GM21367 (cell line): ENCODE measurements at regions not wholly inside any gene's neighbourhood (a gene's known extent, or its start where the extent isn't known, plus 50 kb on each side); places are given as distances from the start of the nearest gene placed in this dataset.
"Not testable (repeated sequence)": the region's sequence is repeated elsewhere in the genome, so short reads cannot be mapped to it uniquely, and the experiment has no call there.

ENCODE experiments used
- ATAC-seq: cut with Tn5 transposase; IDR thresholded peaks from one replicate; pipeline ENCODE4 v1.9.1; 2021; ENCODE audit not compliant: unreplicated experiment

GRCh38 chr15:47885920-47886319 is 168.6 kb downstream of the SEMA6D start:
- ATAC-seq, result no peak

- ATAC-seq, result no peak
Observed at GRCh38 chr15:47887241-47887800, 170.0 kb downstream of the SEMA6D start.

- no peak for ATAC-seq
Observed at GRCh38 chr15:47888385-47889100, 171.2 kb downstream of the SEMA6D start.

- no peak for ATAC-seq
Observed at GRCh38 chr15:47890397-47891150, 173.3 kb downstream of the SEMA6D start.

GRCh38 chr15:47897525-47897924 is 180.2 kb downstream of the SEMA6D start:
- no peak for ATAC-seq

GRCh38 chr15:47900751-47901150 is 183.4 kb downstream of the SEMA6D start:
- ATAC-seq, result no peak

- no peak for ATAC-seq
Observed at GRCh38 chr15:47903368-47903767, 186.1 kb downstream of the SEMA6D start.

GRCh38 chr15:47908486-47908885 is 191.2 kb downstream of the SEMA6D start:
- ATAC-seq, result no peak

- ATAC-seq, result no peak
Observed at GRCh38 chr15:47908950-47909670, 191.8 kb downstream of the SEMA6D start.

GRCh38 chr15:47912910-47913309 is 195.6 kb downstream of the SEMA6D start:
- ATAC-seq, result not testable (repeated sequence)

- ATAC-seq, result no peak
Observed at GRCh38 chr15:47917881-47918280, 200.6 kb downstream of the SEMA6D start.

- no peak for ATAC-seq
Observed at GRCh38 chr15:47918877-47919276, 201.6 kb downstream of the SEMA6D start.

- no peak for ATAC-seq
Observed at GRCh38 chr15:47924381-47924780, 196.4 kb upstream of the SLC24A5 start.

- no peak for ATAC-seq
Observed at GRCh38 chr15:47929138-47929803, 191.5 kb upstream of the SLC24A5 start.

- no peak for ATAC-seq
Observed at GRCh38 chr15:47932261-47932660, 188.5 kb upstream of the SLC24A5 start.

GRCh38 chr15:47932951-47933641 is 187.7 kb upstream of the SLC24A5 start:
- no peak for ATAC-seq

GRCh38 chr15:47933865-47934264 is 186.9 kb upstream of the SLC24A5 start:
- ATAC-seq, result no peak

GRCh38 chr15:47934342-47934741 is 186.4 kb upstream of the SLC24A5 start:
- no peak for ATAC-seq

GRCh38 chr15:47937834-47938233 is 183.0 kb upstream of the SLC24A5 start:
- no peak for ATAC-seq

- ATAC-seq, result no peak
Observed at GRCh38 chr15:47944637-47945288, 176.0 kb upstream of the SLC24A5 start.
